ENCODE measurements at regions not wholly inside any gene's neighbourhood (a gene's known extent, or its start where the extent isn't known, plus 50 kb on each side); places are given as distances from the start of the nearest gene placed in this dataset.

DNA sequence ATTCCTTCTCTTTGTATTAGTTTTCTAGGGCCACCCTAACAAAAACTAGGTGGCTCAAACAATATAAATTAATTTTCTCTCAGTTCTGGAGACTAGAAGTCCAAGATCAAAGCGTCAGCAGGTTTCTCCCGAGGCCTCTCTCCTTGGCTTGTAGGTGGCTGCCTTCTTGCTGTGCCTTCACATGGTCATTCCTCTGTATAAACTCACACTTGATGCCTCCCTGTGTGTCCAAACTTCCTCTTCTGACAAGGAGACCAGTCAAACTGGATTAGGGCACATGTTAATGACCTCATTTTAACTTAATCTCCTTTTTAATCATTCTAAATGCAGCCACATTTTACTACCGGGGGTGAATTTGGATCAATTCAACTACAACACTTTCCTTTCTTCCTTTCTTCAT is 691.1 kb downstream of the DIPK2A start:
- H3K9me3 ChIP-seq: no peaks in the 10 kb centered on the region
- no peaks in the 10 kb centered on the region for H3K27me3 ChIP-seq (ENCODE audit: low read depth)
- no peak overlapping the region for H3K4me3 ChIP-seq
- H3K4me1 ChIP-seq: no peaks in the 10 kb centered on the region
- H3K27ac ChIP-seq: no peak overlapping the region
- ATAC-seq (no peak), DNase-seq (no peak)
- H3K36me3 ChIP-seq: no peaks in the 10 kb centered on the region
- TF ChIP-seq, protein P1, sequence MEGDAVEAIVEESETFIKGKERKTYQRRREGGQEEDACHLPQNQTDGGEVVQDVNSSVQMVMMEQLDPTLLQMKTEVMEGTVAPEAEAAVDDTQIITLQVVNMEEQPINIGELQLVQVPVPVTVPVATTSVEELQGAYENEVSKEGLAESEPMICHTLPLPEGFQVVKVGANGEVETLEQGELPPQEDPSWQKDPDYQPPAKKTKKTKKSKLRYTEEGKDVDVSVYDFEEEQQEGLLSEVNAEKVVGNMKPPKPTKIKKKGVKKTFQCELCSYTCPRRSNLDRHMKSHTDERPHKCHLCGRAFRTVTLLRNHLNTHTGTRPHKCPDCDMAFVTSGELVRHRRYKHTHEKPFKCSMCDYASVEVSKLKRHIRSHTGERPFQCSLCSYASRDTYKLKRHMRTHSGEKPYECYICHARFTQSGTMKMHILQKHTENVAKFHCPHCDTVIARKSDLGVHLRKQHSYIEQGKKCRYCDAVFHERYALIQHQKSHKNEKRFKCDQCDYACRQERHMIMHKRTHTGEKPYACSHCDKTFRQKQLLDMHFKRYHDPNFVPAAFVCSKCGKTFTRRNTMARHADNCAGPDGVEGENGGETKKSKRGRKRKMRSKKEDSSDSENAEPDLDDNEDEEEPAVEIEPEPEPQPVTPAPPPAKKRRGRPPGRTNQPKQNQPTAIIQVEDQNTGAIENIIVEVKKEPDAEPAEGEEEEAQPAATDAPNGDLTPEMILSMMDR (IDR thresholded peaks at IDR 0.05): no peak
- intact Hi-C loops (cut with DNase I): no loop called here

DNA sequence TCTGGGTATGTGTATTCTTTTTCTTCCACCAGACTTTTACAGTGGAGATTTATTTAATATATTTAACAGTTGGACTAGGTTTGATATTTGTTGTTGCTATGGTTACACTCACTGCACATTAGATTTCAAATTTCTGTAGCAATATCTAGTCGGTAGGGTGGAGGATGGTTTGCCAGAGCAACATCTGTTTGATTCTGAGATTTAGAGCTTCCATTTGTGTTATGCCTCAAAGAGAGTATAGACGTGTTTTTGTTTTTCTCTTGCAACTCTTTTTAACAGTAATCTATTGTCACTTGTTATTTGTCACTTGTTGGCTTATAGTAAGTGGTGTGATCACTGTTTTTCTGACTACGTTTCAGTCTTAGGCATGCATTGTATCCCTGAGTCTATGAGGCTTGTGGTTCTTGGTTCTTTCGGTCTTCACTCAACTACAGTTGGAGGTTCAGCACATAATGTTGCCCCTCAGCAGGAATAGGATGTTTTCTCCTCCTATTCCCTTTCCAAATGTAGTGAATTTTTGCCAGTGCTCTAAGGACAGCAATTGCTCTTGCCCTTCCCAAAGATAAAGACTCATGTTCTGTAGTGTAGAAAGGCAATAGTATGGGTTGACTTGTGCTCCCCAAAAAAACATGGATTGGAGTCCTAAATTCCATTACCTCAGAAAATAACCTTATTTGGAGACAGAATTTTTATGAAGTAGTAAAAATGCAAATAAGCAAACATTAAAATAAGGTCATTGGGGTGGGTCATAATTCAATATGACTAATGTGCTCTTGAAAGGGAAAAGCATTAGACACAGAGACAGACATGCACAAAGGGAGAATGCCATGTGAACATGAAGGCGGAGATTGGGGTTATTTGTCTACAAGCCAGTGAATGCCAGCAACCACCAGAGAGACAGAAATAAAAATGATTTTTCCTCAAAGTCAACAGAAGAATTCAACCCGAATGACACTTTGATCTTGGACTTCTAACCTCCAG is 692.1 kb downstream of the DIPK2A start:
- Histone ChIP-seq H3K4me1 (no peaks in the 10 kb centered on the region), H3K4me3 (no peak overlapping the region), H3K27ac (no peak overlapping the region), H3K36me3 (no peaks in the 10 kb centered on the region), H3K9me3 (no peaks in the 10 kb centered on the region), H3K27me3 (ENCODE audit: low read depth) (no peaks in the 10 kb centered on the region)
- ATAC-seq (no peak), DNase-seq (no peak)
- intact Hi-C loops (cut with DNase I): no loop called here
- TF ChIP-seq, protein P1 (IDR thresholded peaks at IDR 0.05): no peak

DNA sequence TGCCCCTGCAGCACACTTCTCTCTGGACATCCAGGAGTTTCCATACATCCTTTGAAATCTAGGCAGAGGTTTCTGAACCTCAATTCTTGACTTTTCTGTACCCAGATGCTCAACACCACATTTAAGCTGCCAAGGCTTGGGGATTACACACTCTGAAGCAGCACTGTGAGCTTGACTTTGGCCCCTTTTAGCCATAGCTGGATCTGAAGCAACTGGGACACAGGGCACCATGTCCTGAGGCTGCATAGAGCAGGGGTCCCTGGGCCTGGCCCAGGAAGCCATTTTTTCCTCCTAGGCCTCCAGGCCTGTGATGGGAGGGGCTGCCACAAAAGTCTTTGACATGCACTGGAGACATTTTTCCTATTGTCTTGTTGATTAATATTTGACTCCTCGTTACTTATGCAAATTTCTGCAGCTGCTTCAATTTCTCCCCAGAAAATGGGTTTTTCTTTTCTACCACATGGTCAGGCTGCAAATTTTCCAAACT is 694.0 kb downstream of the DIPK2A start:
- DNase-seq (no peak), ATAC-seq (no peak)
- H3K9me3 ChIP-seq: no peaks in the 10 kb centered on the region
- H3K27ac ChIP-seq: no peak overlapping the region
- H3K27me3 ChIP-seq (ENCODE audit: low read depth): no peaks in the 10 kb centered on the region
- no peaks in the 10 kb centered on the region for H3K36me3 ChIP-seq
- no peaks in the 10 kb centered on the region for H3K4me1 ChIP-seq
- H3K4me3 ChIP-seq: no peak overlapping the region
- intact Hi-C loops (cut with DNase I): no loop called here
- TF ChIP-seq, protein P1 (IDR thresholded peaks at IDR 0.05): no peak

DNA sequence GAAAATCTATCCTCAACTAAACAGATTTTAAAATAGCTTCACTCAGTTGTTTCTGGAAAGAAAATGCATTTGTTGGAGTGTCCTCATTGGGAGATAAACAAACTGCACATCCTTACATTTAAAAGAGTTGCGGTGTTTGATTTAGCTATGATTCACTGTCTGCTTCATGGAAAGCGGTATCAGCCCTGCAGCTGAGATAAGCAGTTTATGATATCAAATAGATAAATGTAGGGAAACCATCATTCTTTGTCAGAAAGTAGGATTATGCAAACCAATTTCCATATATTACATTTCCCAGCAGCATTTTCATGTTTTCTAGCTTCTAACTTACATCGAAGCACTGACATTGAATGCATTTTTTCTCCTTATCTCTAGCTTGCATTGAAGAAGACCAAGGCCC is 698.9 kb downstream of the DIPK2A start:
- no peaks in the 10 kb centered on the region for H3K27me3 ChIP-seq (ENCODE audit: low read depth)
- H3K4me1 ChIP-seq: no peaks in the 10 kb centered on the region
- TF ChIP-seq, protein P1 (IDR thresholded peaks at IDR 0.05): no peak
- H3K36me3 ChIP-seq: no peaks in the 10 kb centered on the region
- ATAC-seq: no peak
- intact Hi-C loops (cut with DNase I): no loop called here
- H3K9me3 ChIP-seq: no peaks in the 10 kb centered on the region
- no peak overlapping the region for H3K27ac ChIP-seq
- no peak for DNase-seq
- no peak overlapping the region for H3K4me3 ChIP-seq

DNA sequence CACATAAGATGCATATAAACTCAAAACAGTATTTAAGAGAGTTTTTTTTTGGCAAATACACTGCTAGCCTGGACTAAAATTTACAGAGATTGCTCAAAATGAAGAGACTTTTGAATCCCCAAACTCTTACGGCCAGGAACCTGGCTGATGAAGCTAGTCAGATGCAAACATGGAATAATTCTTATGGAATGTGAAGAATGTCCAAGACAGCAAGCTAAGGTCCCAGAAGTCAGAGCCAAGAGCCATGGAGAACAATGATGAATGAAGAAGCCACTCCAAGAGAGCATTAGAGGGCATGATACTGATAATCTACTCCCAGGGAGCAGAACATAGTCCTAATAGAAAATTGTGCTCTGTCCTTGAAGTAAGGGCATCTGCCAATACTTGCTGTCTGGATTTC is 705.5 kb downstream of the DIPK2A start:
- no peaks in the 10 kb centered on the region for H3K4me1 ChIP-seq
- DNase-seq (no peak), ATAC-seq (no peak)
- H3K4me3 ChIP-seq: no peak overlapping the region
- intact Hi-C loops (cut with DNase I): no loop called here
- no peaks in the 10 kb centered on the region for H3K9me3 ChIP-seq
- H3K27ac ChIP-seq: no peak overlapping the region
- H3K36me3 ChIP-seq: no peaks in the 10 kb centered on the region
- no peaks in the 10 kb centered on the region for H3K27me3 ChIP-seq (ENCODE audit: low read depth)
- TF ChIP-seq, protein P1 (IDR thresholded peaks at IDR 0.05): no peak

All from lower lobe of right lung (tissue), 2 donors.